ENCODE measurements at regions not wholly inside any gene's neighbourhood (a gene's known extent, or its start where the extent isn't known, plus 50 kb on each side); places are given as distances from the start of the nearest gene placed in this dataset.

- ChIA-PET POLR2A (no interaction called here), CTCF (no interaction called here)
- Histone ChIP-seq H3K9me3 (ENCODE audit: control insufficient read depth, insufficient read depth, low read depth, low read length) (no peaks in the 10 kb centered on the region), H3K4me1 (ENCODE audit: control insufficient read depth, insufficient read depth, low read length) (no peaks in the 10 kb centered on the region), H3K4me3 (ENCODE audit: low read depth, low read length) (no peak overlapping the region), H3K27ac (ENCODE audit: extremely low read depth, low read depth, low read length) (no peak overlapping the region), H3K36me3 (ENCODE audit: control insufficient read depth in 2 of 2, insufficient read depth in 1 of 2, low read length in 2 of 2) (no peaks in the 10 kb centered on the region)
- no peak for TF ChIP-seq KLF8 (tag by site-specific recombination; IDR thresholded peaks at IDR 0.05)
- TF ChIP-seq REST (tag by site-specific recombination; IDR thresholded peaks at IDR 0.05) = no peak
- no peak for TF ChIP-seq MZF1 (tag by site-specific recombination; IDR thresholded peaks at IDR 0.05; ENCODE audit: borderline replicate concordance)
- TF ChIP-seq ZNF449 (tag by site-specific recombination; IDR thresholded peaks at IDR 0.05) = no peak
- TF ChIP-seq ZBTB1 (tag by site-specific recombination; IDR thresholded peaks at IDR 0.05) = no peak
- TF ChIP-seq ZBTB10 (tag by site-specific recombination; IDR thresholded peaks at IDR 0.05) = no peak
- TF ChIP-seq ZNF174 (tag by site-specific recombination; IDR thresholded peaks at IDR 0.05) = no peak
- no peak for TF ChIP-seq ZNF692 (tag by site-specific recombination; IDR thresholded peaks at IDR 0.05)
- no peak for TF ChIP-seq ZNF555 (tag by site-specific recombination; conservative IDR thresholded peaks at IDR 0.05)
- TF ChIP-seq ZNF791 (tag by site-specific recombination; IDR thresholded peaks at IDR 0.05) = no peak
- no peak for TF ChIP-seq ZBTB48 (tag by site-specific recombination; IDR thresholded peaks at IDR 0.05)
Measured at GRCh38 chr2:150955231-150955630, 306.4 kb downstream of the RBM43 start.

GRCh38 chr2:150946831-150947230 is 314.8 kb downstream of the RBM43 start:
- POLR2A ChIA-PET = no interaction called here
- Histone ChIP-seq H3K36me3 (ENCODE audit: control insufficient read depth in 2 of 2, insufficient read depth in 1 of 2, low read length in 2 of 2) (no peaks in the 10 kb centered on the region), H3K27ac (ENCODE audit: extremely low read depth, low read depth, low read length) (no peak overlapping the region), H3K4me3 (ENCODE audit: low read depth, low read length) (no peak overlapping the region), H3K9me3 (ENCODE audit: control insufficient read depth, insufficient read depth, low read depth, low read length) (no peaks in the 10 kb centered on the region), H3K4me1 (ENCODE audit: control insufficient read depth, insufficient read depth, low read length) (no peaks in the 10 kb centered on the region)
- CTCF ChIA-PET = interaction anchor here (0.6 kb wide), 1 partner anchor 34 kb away, joined by 3 read pairs; no protein-coding TSS in a partner anchor
- TF ChIP-seq AEBP2 (tag by site-specific recombination; IDR thresholded peaks at IDR 0.05; ENCODE audit: borderline replicate concordance) (no peak), ZBTB21 (tag by site-specific recombination; IDR thresholded peaks at IDR 0.05) (no peak), ZNF239 (tag by site-specific recombination; IDR thresholded peaks at IDR 0.05) (no peak), ZFP3 (tag by site-specific recombination; IDR thresholded peaks at IDR 0.05; ENCODE audit: low read depth) (no peak), ZSCAN18 (tag by site-specific recombination; IDR thresholded peaks at IDR 0.05) (no peak), WT1 (tag by site-specific recombination; IDR thresholded peaks at IDR 0.05) (no peak), ZNF560 (tag by site-specific recombination; IDR thresholded peaks at IDR 0.05; ENCODE audit: borderline replicate concordance) (no peak), ZEB2 (tag by site-specific recombination; IDR thresholded peaks at IDR 0.05) (no peak), ZNF580 (tag by site-specific recombination; IDR thresholded peaks at IDR 0.05) (no peak), ZNF777 (tag by site-specific recombination; IDR thresholded peaks at IDR 0.05; ENCODE audit: borderline replicate concordance) (no peak), BCL11A (tag by site-specific recombination; IDR thresholded peaks at IDR 0.05; ENCODE audit: low read depth) (no peak), ZNF157 (tag by site-specific recombination; IDR thresholded peaks at IDR 0.05) (no peak), HOXC10 (CRISPR knock-in tag; IDR thresholded peaks at IDR 0.05) (no peak)

All from HEK293 (cell line).